ENCODE measurements at regions not wholly inside any gene's neighbourhood (a gene's known extent, or its start where the extent isn't known, plus 50 kb on each side); places are given as distances from the start of the nearest gene placed in this dataset.

DNA sequence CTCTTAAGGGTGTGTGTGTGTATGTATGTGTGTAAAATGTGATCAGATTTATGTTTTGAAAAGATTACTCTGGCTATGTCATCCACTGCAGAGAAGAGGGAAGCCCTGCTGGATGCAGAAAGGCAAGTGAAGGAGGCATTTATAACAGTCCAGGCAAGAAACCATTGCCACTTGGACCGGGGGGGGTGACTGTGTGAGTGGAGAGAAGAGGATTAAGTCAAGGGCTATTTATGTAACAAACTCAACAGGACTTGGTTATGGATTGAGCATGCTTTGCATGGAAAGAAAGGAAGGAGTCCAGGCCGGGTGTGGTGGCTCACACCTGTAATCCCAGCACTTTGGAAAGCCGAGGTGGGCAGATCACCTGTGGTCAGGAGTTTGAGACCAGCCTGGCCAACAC is 143.0 kb downstream of the URB2 start:
- TF ChIP-seq, protein P1, sequence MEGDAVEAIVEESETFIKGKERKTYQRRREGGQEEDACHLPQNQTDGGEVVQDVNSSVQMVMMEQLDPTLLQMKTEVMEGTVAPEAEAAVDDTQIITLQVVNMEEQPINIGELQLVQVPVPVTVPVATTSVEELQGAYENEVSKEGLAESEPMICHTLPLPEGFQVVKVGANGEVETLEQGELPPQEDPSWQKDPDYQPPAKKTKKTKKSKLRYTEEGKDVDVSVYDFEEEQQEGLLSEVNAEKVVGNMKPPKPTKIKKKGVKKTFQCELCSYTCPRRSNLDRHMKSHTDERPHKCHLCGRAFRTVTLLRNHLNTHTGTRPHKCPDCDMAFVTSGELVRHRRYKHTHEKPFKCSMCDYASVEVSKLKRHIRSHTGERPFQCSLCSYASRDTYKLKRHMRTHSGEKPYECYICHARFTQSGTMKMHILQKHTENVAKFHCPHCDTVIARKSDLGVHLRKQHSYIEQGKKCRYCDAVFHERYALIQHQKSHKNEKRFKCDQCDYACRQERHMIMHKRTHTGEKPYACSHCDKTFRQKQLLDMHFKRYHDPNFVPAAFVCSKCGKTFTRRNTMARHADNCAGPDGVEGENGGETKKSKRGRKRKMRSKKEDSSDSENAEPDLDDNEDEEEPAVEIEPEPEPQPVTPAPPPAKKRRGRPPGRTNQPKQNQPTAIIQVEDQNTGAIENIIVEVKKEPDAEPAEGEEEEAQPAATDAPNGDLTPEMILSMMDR (IDR thresholded peaks at IDR 0.05; ENCODE audit: poor library complexity, severe bottlenecking), result no peak
- Histone ChIP-seq H3K9me3 (ENCODE audit: severe bottlenecking) (no peaks in the 10 kb centered on the region), H3K27me3 (ENCODE audit: insufficient read depth, poor library complexity, severe bottlenecking) (no peaks in the 10 kb centered on the region), H3K4me3 (ENCODE audit: severe bottlenecking) (no peak overlapping the region), H3K36me3 (ENCODE audit: low read depth) (no peaks in the 10 kb centered on the region), H3K27ac (ENCODE audit: poor library complexity, severe bottlenecking) (no peak overlapping the region), H3K4me1 (ENCODE audit: insufficient read depth, poor library complexity, severe bottlenecking) (no peaks in the 10 kb centered on the region)
- no peak for ATAC-seq (ENCODE audit: low read depth)
- no peak for DNase-seq (ENCODE audit: low spot score)

DNA sequence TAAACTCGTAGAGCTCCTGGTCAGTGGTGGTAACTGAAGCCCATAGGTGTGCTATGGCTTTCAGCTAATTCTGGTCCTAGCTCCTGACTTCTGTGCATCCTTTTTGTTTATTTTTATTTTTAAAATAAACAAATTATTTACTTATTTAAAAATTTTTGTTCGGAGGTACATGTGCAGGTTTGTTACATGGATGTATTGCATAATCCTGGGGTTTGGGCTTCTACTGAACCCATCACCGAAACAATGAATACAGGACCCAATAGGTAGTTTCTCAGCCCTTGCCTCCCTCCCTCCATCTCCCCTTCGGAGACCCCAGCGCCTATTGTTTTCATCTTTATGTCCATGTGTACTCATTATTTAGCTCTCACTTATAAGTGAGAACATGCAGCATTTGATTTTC is 143.8 kb downstream of the URB2 start:
- H3K27ac ChIP-seq (ENCODE audit: poor library complexity, severe bottlenecking), result no peak overlapping the region
- H3K4me3 ChIP-seq (ENCODE audit: severe bottlenecking), result no peak overlapping the region
- DNase-seq (ENCODE audit: low spot score) (no peak), ATAC-seq (ENCODE audit: low read depth) (no peak)
- TF ChIP-seq, protein P1 (IDR thresholded peaks at IDR 0.05; ENCODE audit: poor library complexity, severe bottlenecking), result no peak
- no peaks in the 10 kb centered on the region for H3K36me3 ChIP-seq (ENCODE audit: low read depth)
- H3K27me3 ChIP-seq (ENCODE audit: insufficient read depth, poor library complexity, severe bottlenecking), result no peaks in the 10 kb centered on the region
- no peaks in the 10 kb centered on the region for H3K9me3 ChIP-seq (ENCODE audit: severe bottlenecking)
- no peaks in the 10 kb centered on the region for H3K4me1 ChIP-seq (ENCODE audit: insufficient read depth, poor library complexity, severe bottlenecking)

DNA sequence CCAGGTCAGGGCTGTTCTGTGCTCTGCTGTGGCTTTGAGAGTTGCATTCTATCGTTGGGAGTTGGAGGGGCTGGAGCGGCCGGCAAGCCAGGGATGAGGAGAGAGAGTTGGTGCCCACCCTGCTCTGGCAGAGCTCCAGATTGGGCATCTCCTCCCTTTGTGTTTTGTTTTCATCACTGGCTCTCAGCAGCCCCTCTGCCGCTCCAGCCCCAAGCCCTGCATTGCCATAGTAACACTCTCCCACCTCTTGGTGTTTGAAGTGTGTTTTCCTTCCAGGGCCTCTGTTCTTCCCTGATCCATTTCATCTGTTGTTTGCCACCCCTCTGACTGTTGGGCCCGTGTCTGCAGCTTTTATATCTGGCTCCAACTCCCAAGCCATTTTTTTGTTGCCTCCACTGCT is 152.7 kb downstream of the URB2 start:
- DNase-seq (ENCODE audit: low spot score) (no peak), ATAC-seq (ENCODE audit: low read depth) (no peak)
- H3K27ac ChIP-seq (ENCODE audit: poor library complexity, severe bottlenecking), result no peak overlapping the region
- H3K4me1 ChIP-seq (ENCODE audit: insufficient read depth, poor library complexity, severe bottlenecking), result no peaks in the 10 kb centered on the region
- H3K4me3 ChIP-seq (ENCODE audit: severe bottlenecking), result no peak overlapping the region
- no peaks in the 10 kb centered on the region for H3K27me3 ChIP-seq (ENCODE audit: insufficient read depth, poor library complexity, severe bottlenecking)
- TF ChIP-seq, protein P1 (IDR thresholded peaks at IDR 0.05; ENCODE audit: poor library complexity, severe bottlenecking), result no peak
- no peaks in the 10 kb centered on the region for H3K36me3 ChIP-seq (ENCODE audit: low read depth)
- no peaks in the 10 kb centered on the region for H3K9me3 ChIP-seq (ENCODE audit: severe bottlenecking)

DNA sequence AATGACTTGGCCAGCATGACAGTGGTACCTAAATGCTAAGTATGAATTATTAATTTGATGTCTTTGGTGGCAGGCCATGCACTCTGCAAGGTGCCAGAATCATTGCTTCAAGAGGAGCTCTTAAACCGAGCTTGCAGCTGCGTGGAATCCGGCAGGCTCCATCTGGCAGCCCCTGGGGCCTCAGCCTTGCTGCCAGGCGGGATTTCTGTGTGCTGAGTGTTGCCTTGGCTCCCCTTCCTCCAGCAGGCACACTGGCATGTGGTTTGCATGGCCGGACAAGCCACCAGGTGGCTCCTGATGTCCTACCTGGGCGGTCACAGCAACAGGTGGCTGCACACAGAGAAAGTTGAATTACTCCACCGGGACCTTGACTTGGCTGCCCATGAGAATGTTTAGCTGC is 155.4 kb downstream of the URB2 start:
- no peaks in the 10 kb centered on the region for H3K9me3 ChIP-seq (ENCODE audit: severe bottlenecking)
- no peak overlapping the region for H3K27ac ChIP-seq (ENCODE audit: poor library complexity, severe bottlenecking)
- TF ChIP-seq, protein P1 (IDR thresholded peaks at IDR 0.05; ENCODE audit: poor library complexity, severe bottlenecking), result no peak
- H3K4me1 ChIP-seq (ENCODE audit: insufficient read depth, poor library complexity, severe bottlenecking), result no peaks in the 10 kb centered on the region
- H3K4me3 ChIP-seq (ENCODE audit: severe bottlenecking), result no peak overlapping the region
- DNase-seq (ENCODE audit: low spot score), result no peak
- no peaks in the 10 kb centered on the region for H3K36me3 ChIP-seq (ENCODE audit: low read depth)
- H3K27me3 ChIP-seq (ENCODE audit: insufficient read depth, poor library complexity, severe bottlenecking), result no peaks in the 10 kb centered on the region
- no peak for ATAC-seq (ENCODE audit: low read depth)

DNA sequence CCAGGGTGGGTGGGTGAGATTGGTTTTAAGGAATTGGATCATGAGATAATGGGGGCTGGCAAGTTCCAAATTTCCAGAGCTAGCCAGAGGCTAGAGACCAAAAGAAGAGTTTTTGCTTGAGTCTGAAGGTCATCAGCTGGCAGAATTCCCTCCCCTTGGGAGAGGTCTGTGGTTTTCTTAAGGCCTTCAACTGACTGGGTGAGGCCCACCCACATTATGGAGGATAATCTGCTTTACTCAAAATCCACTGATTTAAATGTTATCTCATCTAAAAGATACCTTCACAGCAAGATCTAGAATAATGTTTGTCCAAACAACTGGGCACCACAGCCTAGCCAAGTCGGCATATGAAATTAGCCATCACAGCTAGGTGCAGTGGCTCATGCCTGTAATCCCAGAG is 156.4 kb downstream of the URB2 start:
- TF ChIP-seq, protein P1 (IDR thresholded peaks at IDR 0.05; ENCODE audit: poor library complexity, severe bottlenecking), result no peak
- Histone ChIP-seq H3K4me3 (ENCODE audit: severe bottlenecking) (no peak overlapping the region), H3K9me3 (ENCODE audit: severe bottlenecking) (no peaks in the 10 kb centered on the region), H3K36me3 (ENCODE audit: low read depth) (no peaks in the 10 kb centered on the region), H3K27ac (ENCODE audit: poor library complexity, severe bottlenecking) (no peak overlapping the region), H3K27me3 (ENCODE audit: insufficient read depth, poor library complexity, severe bottlenecking) (no peaks in the 10 kb centered on the region), H3K4me1 (ENCODE audit: insufficient read depth, poor library complexity, severe bottlenecking) (no peaks in the 10 kb centered on the region)
- ATAC-seq (ENCODE audit: low read depth) (no peak), DNase-seq (ENCODE audit: low spot score) (no peak)
